ES-I3 (cell line): ENCODE measurements at regions not wholly inside any gene's neighbourhood (a gene's known extent, or its start where the extent isn't known, plus 50 kb on each side); places are given as distances from the start of the nearest gene placed in this dataset.

Source experiments
- H3K36me3 ChIP-seq: 2 replicates; pipeline ENCODE4 v1.6.1; 2013; ENCODE audit warnings: mild to moderate bottlenecking, low read length, control low read depth, moderate library complexity; ENCODE audit not compliant: insufficient read depth
- H3K4me1 ChIP-seq: 2 replicates; pipeline ENCODE4 v1.6.1; 2013; ENCODE audit warnings: mild to moderate bottlenecking, control low read depth, low read length; ENCODE audit not compliant: insufficient read depth
- H3K9ac ChIP-seq: 2 replicates; pipeline ENCODE4 v1.6.1; 2013; ENCODE audit warnings: low read depth, mild to moderate bottlenecking, low read length, moderate library complexity
- H3K9me3 ChIP-seq: 2 replicates; pipeline ENCODE4 v1.6.1; 2013; ENCODE audit warnings: mild to moderate bottlenecking, low read length, moderate library complexity; ENCODE audit not compliant: control insufficient read depth, insufficient read depth

GRCh38 chr3:117644203-117644602 lies 934.6 kb downstream of the TUSC7 start:
- no peaks in the 10 kb centered on the region for H3K9me3 ChIP-seq
- H3K9ac ChIP-seq: no peak overlapping the region
- no peaks in the 10 kb centered on the region; the same call in 1 of the 2 replicates for H3K4me1 ChIP-seq
- H3K36me3 ChIP-seq: no peaks in the 10 kb centered on the region

GRCh38 chr3:117645561-117646242 lies 936.1 kb downstream of the TUSC7 start:
- no peaks in the 10 kb centered on the region for H3K9me3 ChIP-seq
- H3K36me3 ChIP-seq: no peaks in the 10 kb centered on the region
- no peak overlapping the region for H3K9ac ChIP-seq
- no peaks in the 10 kb centered on the region; the same call in 1 of the 2 replicates for H3K4me1 ChIP-seq

DNA sequence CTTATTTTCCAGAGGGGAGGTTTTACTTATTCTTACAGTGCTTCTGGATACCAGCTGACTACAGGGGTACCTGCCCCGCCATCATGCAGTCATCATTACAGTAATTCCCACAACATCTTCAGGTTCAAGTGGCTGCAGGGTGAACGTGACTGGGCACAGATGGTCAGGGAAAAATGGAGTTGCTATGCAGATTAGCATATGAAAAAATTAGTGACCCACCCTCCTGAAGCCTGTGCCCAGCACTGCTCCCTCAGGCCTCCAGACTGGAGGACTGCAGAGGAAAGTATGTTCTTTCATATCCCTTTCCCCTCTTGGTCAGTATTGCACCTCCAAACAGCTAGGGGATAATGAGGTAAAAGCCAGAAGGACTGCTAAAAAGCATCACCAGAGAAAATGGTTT lies 937.9 kb downstream of the TUSC7 start:
- Histone ChIP-seq H3K9ac (no peak overlapping the region), H3K9me3 (no peaks in the 10 kb centered on the region), H3K36me3 (no peaks in the 10 kb centered on the region), H3K4me1 (no peaks in the 10 kb centered on the region; the same call in 1 of the 2 replicates)

- no peak overlapping the region for H3K9ac ChIP-seq
- no peaks in the 10 kb centered on the region for H3K36me3 ChIP-seq
- no peaks in the 10 kb centered on the region; the same call in 1 of the 2 replicates for H3K4me1 ChIP-seq
- no peaks in the 10 kb centered on the region for H3K9me3 ChIP-seq
Observed at GRCh38 chr3:117651246-117651645, 941.7 kb downstream of the TUSC7 start.

DNA sequence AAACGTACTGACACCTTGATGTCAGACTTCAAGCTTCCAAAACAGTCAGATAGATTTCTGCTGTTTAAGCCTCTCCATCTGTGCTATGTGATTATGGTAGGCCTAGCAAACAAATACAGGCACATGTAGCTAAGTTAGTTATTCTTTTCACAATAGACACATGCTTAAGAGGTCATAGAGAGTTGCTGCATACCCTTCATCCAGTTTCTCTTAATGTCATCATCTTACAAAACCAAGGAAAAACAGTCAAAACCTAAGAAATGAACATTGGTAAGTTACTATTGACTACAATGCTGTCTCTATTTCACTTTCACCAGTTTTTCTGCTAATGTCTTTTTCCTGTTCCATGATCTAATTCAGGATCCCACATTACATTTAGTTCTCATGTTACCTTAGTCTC lies 946.8 kb downstream of the TUSC7 start:
- no peaks in the 10 kb centered on the region for H3K4me1 ChIP-seq
- H3K36me3 ChIP-seq: no peaks in the 10 kb centered on the region
- no peaks in the 10 kb centered on the region for H3K9me3 ChIP-seq
- no peak overlapping the region for H3K9ac ChIP-seq

GRCh38 chr3:117657278-117657677 lies 947.7 kb downstream of the TUSC7 start:
- H3K36me3 ChIP-seq: no peaks in the 10 kb centered on the region
- no peak overlapping the region for H3K9ac ChIP-seq
- H3K9me3 ChIP-seq: no peaks in the 10 kb centered on the region
- 0 out of 2 replicates have a peak, but pooled peaks cover 3% of the 10 kb centered on the region for H3K4me1 ChIP-seq

- Histone ChIP-seq H3K4me1 (peaks cover 3% of the 10 kb centered on the region; the same call in 1 of the 2 replicates), H3K9ac (no peak overlapping the region), H3K9me3 (no peaks in the 10 kb centered on the region), H3K36me3 (no peaks in the 10 kb centered on the region)
Observed at GRCh38 chr3:117660941-117661817, 951.6 kb downstream of the TUSC7 start.

- no peak overlapping the region for H3K9ac ChIP-seq
- no peaks in the 10 kb centered on the region for H3K36me3 ChIP-seq
Observed at GRCh38 chr3:117661818-117662095, 952.2 kb downstream of the TUSC7 start.

GRCh38 chr3:117665296-117665695 lies 955.7 kb downstream of the TUSC7 start:
- no peaks in the 10 kb centered on the region for H3K36me3 ChIP-seq
- peaks cover 3% of the 10 kb centered on the region; the same call in 1 of the 2 replicates for H3K4me1 ChIP-seq
- H3K9ac ChIP-seq: no peak overlapping the region

More at GRCh38 chr3:117661818-117662095, 952.2 kb downstream of the TUSC7 start:
- Histone ChIP-seq H3K9me3 (no peaks in the 10 kb centered on the region), H3K4me1 (peaks cover 3% of the 10 kb centered on the region; the same call in 1 of the 2 replicates)

GRCh38 chr3:117666325-117666724 lies 956.7 kb downstream of the TUSC7 start:
- no peaks in the 10 kb centered on the region for H3K9me3 ChIP-seq
- no peak overlapping the region for H3K9ac ChIP-seq
- H3K4me1 ChIP-seq: peaks cover 3% of the 10 kb centered on the region; the same call in 1 of the 2 replicates
- H3K36me3 ChIP-seq: no peaks in the 10 kb centered on the region

More at GRCh38 chr3:117665296-117665695, 955.7 kb downstream of the TUSC7 start:
- H3K9me3 ChIP-seq: no peaks in the 10 kb centered on the region

DNA sequence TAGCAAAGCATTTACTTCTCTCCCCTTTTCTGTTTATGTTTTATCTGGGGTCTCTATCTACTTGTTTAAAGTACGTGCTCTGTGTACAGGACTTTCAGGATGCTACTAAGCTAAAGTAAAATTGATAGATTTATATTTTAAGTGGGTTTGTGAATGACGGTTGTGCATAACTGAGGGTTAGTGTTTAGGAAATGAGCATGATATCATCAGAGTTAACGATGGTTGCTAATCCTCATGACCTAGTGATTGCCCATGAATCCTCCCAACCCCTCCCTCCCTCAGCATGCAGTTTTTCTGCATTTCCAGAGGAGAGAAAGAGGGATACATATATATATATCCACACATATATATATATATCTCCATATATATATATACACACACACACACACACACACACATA lies 957.2 kb downstream of the TUSC7 start:
- Histone ChIP-seq H3K9me3 (no peaks in the 10 kb centered on the region), H3K4me1 (no peaks in the 10 kb centered on the region; the same call in 1 of the 2 replicates), H3K36me3 (no peaks in the 10 kb centered on the region), H3K9ac (no peak overlapping the region)

DNA sequence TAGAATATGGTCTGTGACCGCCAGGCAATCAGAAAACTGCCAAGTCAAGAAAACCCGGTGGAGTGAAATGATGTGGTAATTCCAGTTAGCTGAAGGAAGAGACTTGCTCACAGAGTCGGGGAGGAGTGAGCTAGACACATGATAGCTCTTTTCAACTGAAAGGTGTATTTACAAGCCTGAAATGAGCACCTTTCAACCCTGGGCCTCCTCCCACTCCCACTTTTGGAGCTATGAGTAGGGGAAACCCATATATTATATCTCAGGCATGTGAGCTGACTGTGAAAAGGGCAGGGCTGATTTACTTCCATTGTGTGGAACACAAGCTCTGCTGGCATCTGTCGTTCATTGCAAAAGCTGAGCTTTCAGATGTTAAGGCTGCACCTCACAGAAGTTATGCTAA lies 960.2 kb downstream of the TUSC7 start:
- H3K9me3 ChIP-seq: no peaks in the 10 kb centered on the region
- H3K4me1 ChIP-seq: no peaks in the 10 kb centered on the region; the same call in 1 of the 2 replicates
- no peak overlapping the region for H3K9ac ChIP-seq
- no peaks in the 10 kb centered on the region for H3K36me3 ChIP-seq

DNA sequence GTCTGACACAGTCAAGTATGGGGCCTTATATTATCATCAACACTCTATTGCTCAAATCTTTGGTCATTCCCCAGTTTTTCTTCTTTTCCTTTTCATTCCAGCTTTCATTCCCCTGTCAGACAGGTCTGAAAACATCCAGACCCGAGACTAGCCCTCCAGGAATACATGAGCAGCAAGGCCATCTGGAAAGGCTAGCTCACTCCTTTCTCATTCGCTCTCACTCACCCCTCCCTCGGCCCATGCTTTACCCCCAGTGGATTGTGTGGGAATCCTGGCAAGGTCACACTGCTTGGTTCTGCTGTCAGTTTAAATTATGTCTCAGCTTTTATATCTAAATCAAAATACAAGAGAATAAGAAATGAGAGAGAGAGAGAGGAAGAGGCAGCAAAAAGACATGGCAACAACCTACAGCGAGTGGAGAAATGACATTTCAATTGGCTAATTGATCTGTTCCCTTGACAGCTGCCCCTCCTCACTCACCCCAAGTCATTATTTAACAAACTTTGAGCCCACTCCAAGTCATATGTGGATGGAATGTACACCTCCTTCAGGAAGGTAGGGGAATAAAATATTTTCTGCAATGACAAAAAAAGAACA lies 962.2 kb downstream of the TUSC7 start:
- H3K36me3 ChIP-seq: no peaks in the 10 kb centered on the region
- no peaks in the 10 kb centered on the region for H3K9me3 ChIP-seq
- H3K9ac ChIP-seq: no peak overlapping the region
- H3K4me1 ChIP-seq: no peaks in the 10 kb centered on the region

GRCh38 chr3:117674321-117674720 lies 964.7 kb downstream of the TUSC7 start:
- H3K9ac ChIP-seq: no peak overlapping the region
- H3K9me3 ChIP-seq: no peaks in the 10 kb centered on the region
- H3K36me3 ChIP-seq: no peaks in the 10 kb centered on the region
- no peaks in the 10 kb centered on the region for H3K4me1 ChIP-seq
